ENCODE measurements at regions not wholly inside any gene's neighbourhood (a gene's known extent, or its start where the extent isn't known, plus 50 kb on each side); places are given as distances from the start of the nearest gene placed in this dataset.

- TF ChIP-seq POLR2A (IDR thresholded peaks at IDR 0.05) (no peak), POLR2AphosphoS5 (IDR thresholded peaks at IDR 0.05; ENCODE audit: insufficient read depth in 1 of 2, low read depth in 1 of 2) (no peak)
Observed at GRCh38 chr9:108743901-108744371, 111.8 kb downstream of the ACTL7B start.

Measured in vagina (tissue), 2 donors.